GM19351 (cell line): ENCODE measurements at regions not wholly inside any gene's neighbourhood (a gene's known extent, or its start where the extent isn't known, plus 50 kb on each side); places are given as distances from the start of the nearest gene placed in this dataset.
"Not testable (repeated sequence)": the region's sequence is repeated elsewhere in the genome, so short reads cannot be mapped to it uniquely, and the experiment has no call there.

Experiments used
- ATAC-seq: cut with Tn5 transposase; IDR thresholded peaks from one replicate; pipeline ENCODE4 v1.9.1; 2021; ENCODE audit warnings: mild to moderate bottlenecking, moderate library complexity; ENCODE audit not compliant: unreplicated experiment

GRCh38 chr16:62794724-62795123 lies 758.5 kb upstream of the CDH8 start:
- ATAC-seq, result no peak

- not testable (repeated sequence) for ATAC-seq
These were observed 743.8 kb upstream of the CDH8 start for GRCh38 chr16:62780081-62780480.

- ATAC-seq, result no peak
These were observed 728.3 kb upstream of the CDH8 start for GRCh38 chr16:62764572-62764971.

- no peak for ATAC-seq
These were observed 724.2 kb upstream of the CDH8 start for GRCh38 chr16:62760398-62760797.

- ATAC-seq, result no peak
These were observed 719.7 kb upstream of the CDH8 start for GRCh38 chr16:62755938-62756337.

GRCh38 chr16:62752854-62753253 lies 716.6 kb upstream of the CDH8 start:
- no peak for ATAC-seq

- no peak for ATAC-seq
These were observed 715.0 kb upstream of the CDH8 start for GRCh38 chr16:62751218-62751617.

- ATAC-seq, result no peak
These were observed 705.5 kb upstream of the CDH8 start for GRCh38 chr16:62741692-62742091.

- ATAC-seq, result no peak
These were observed 702.6 kb upstream of the CDH8 start for GRCh38 chr16:62738666-62739460.

- ATAC-seq, result no peak
These were observed 695.9 kb upstream of the CDH8 start for GRCh38 chr16:62732092-62732491.

- not testable (repeated sequence) for ATAC-seq
These were observed 688.5 kb upstream of the CDH8 start for GRCh38 chr16:62724670-62725269.

GRCh38 chr16:62720651-62721050 lies 684.4 kb upstream of the CDH8 start:
- no peak for ATAC-seq

- ATAC-seq, result no peak
These were observed 680.8 kb upstream of the CDH8 start for GRCh38 chr16:62717026-62717425.

GRCh38 chr16:62715701-62716100 lies 679.5 kb upstream of the CDH8 start:
- ATAC-seq, result no peak

- no peak for ATAC-seq
These were observed 676.3 kb upstream of the CDH8 start for GRCh38 chr16:62712566-62712965.

- no peak for ATAC-seq
These were observed 675.6 kb upstream of the CDH8 start for GRCh38 chr16:62711797-62712196.

- no peak for ATAC-seq
These were observed 673.6 kb upstream of the CDH8 start for GRCh38 chr16:62709794-62710193.

- ATAC-seq, result no peak
These were observed 665.2 kb upstream of the CDH8 start for GRCh38 chr16:62701426-62701825.

GRCh38 chr16:62700426-62701294 lies 664.4 kb upstream of the CDH8 start:
- ATAC-seq, result no peak

- ATAC-seq, result no peak
These were observed 656.4 kb upstream of the CDH8 start for GRCh38 chr16:62692685-62693084.

- no peak for ATAC-seq
These were observed 645.6 kb upstream of the CDH8 start for GRCh38 chr16:62681819-62682218.

GRCh38 chr16:62678796-62679195 lies 642.6 kb upstream of the CDH8 start:
- no peak for ATAC-seq
